ENCODE measurements at regions not wholly inside any gene's neighbourhood (a gene's known extent, or its start where the extent isn't known, plus 50 kb on each side); places are given as distances from the start of the nearest gene placed in this dataset.
"Not testable (repeated sequence)": the region's sequence is repeated elsewhere in the genome, so short reads cannot be mapped to it uniquely, and the experiment has no call there.

- FAIRE-seq, result no peak
These were observed 141.9 kb downstream of the PSAT1 start for GRCh38 chr9:78438780-78439179.

GRCh38 chr9:78439190-78439865 lies 142.4 kb downstream of the PSAT1 start:
- FAIRE-seq, result peak; percentile 55

DNA sequence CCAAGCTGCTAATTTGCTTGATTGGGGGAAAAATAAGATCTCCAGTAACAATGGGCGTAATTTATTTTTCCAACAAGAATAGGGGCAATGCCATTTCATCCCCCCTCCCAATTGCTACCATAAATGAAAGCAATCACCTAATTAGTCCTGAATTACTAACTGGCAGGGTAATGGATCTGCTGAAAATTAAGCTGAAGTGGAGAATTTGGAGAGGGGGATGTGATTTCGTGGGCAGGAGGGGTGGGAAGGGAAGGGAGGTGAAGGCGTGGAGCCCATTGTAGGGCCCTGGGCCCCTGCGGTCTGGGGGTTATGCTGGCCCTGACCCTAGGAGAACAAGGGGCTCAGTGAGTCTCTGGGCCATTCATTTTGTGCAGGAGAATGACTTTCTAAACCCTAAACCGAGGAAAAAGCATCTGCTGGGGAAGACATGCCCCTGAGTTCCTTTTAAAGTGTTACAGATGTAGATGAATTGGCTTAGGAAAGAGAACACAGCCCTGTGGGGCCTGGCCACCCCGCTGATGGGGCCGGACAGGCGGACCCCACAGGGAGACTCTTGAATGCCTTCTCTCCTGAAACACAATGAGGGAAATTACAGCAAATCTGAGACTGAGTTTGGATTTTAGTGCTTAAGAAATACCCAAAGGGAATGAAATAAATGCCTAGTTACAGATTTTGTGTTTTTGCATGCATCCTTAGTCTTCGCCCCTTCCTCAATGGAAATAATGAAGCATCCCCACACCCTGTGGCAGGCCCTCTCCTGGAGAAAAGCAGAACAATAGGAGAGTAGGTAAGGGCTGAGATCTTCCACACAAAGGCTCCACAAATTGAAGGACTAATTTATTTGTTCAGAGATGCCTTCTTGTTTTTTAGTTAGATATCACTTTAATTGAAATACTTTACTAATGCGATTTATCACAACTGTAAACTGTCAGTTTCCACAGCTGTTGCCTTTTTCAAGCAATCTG lies 143.2 kb downstream of the PSAT1 start:
- FAIRE-seq, result no peak

DNA sequence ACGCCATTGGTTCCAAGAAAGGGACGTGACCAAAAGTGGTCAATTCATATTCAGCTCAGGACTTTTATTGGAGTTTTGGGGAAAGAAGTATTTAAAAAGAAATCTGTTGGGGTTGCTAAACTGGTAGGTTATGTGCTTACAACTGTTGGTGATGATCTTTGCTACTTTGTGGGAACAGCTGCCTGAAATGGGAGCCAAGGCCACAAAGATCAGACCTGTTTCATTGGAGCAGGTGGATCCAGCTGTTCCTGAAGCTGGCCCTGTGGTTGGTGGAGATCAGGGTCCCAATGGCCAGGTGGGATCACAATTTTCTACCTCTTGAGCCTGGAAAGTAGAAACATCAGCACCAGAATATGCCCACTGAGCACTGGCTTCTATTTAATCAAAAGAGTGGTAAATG lies 144.5 kb downstream of the PSAT1 start:
- FAIRE-seq, result no peak

DNA sequence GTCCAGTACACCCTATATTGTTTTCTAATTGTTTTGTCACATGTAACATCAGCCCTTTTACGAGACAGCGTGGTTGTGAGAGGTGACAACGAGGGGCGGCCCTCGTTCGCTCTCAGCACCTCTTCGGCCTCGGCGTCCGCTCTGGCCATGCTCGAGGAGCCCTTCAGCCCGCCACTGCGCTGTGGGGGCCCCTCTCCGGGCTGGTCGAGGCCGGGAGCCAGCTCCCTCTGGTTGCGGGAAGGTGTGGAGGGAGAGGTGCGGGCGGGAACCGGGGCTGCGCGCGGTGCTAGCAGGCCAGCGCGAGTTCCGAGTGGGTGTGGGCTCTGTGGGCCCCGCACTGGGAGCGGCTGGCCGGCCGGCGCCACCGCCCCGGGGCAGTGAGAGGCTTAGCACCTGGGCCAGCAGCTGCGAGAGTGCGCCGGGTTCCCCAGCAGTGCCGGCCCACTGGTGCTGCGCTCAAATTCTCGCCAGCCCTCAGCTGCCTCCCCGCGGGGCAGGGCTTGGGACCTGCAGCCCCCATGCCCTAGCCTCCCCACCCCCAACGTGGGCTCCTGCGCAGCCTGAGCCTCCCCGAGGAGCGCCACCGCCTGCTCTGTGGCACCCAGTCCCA lies 145.0 kb downstream of the PSAT1 start:
- FAIRE-seq, result no peak

- FAIRE-seq, result not testable (repeated sequence)
These were observed 145.7 kb downstream of the PSAT1 start for GRCh38 chr9:78442577-78442976.

GRCh38 chr9:78443946-78444345 lies 147.0 kb downstream of the PSAT1 start:
- FAIRE-seq, result no peak

- FAIRE-seq, result no peak
These were observed 152.2 kb downstream of the PSAT1 start for GRCh38 chr9:78448960-78449673.

DNA sequence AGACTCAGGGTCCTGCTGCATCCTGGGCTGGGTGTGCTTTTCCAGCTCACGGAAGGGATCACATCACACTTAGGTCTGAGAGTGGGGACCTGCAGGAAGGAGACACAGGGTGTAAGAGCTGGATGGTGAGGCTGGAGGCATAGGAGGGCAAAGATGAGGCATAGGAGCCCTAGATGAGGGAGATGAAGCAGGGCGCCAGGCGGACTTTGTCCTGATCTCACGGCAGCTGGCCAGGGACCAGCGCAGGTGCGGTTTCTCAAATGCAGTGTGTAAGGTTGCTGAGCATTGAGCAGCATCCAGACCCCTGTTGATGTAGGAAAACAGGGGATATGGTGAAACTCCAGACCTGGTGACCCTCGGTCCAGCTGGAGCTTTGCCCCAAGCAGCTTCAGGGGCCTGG lies 156.5 kb downstream of the PSAT1 start:
- no peak for FAIRE-seq

GRCh38 chr9:78462611-78463010 lies 165.7 kb downstream of the PSAT1 start:
- FAIRE-seq, result no peak

DNA sequence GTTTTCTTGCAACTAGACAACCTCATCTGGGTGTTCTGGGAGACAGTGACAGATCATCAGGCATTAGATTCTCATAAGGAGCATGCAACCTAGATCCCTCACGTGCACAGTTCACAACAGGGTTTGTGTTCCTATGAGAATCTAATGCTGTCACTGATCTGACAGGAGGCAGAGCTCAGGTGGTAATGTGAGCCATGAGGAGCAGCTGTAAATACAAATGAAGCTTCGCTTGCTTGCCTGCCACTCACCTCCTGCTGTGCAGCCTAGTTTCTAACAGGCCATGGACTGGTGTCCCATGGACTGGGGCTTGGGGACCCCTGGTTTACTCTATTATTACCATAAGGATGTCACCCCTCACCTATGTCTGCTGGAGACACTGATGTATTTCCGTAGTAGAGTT lies 166.8 kb downstream of the PSAT1 start:
- FAIRE-seq, result no peak

- FAIRE-seq, result no peak
These were observed 171.3 kb downstream of the PSAT1 start for GRCh38 chr9:78468231-78468630.

DNA sequence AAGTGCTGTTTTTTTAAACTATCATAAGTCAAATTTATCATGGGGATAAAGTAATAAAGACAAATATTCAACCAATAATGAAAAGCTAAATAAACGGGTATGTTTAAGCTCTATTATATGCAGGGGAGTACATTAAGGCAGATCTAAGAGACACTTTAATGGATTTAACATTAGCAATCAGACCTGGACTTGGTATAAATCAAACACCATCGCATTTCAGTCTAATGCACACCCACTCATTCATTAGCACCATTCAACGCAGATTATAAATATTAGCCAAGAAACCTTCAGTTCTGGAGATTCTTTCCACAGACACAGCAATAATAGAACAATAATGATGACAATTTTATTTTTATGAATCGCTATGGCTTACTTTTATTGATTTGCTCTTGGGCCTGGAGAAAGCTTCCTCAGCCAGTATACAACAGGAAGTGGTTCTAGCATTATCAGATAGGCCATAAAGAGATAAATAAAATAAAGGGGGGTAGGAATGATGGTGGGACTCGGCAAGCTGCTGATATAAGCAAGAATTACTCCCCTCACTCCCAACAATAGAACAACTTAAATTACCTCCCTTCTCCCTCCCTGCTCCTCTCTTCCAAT lies 172.2 kb downstream of the PSAT1 start:
- FAIRE-seq, result no peak

DNA sequence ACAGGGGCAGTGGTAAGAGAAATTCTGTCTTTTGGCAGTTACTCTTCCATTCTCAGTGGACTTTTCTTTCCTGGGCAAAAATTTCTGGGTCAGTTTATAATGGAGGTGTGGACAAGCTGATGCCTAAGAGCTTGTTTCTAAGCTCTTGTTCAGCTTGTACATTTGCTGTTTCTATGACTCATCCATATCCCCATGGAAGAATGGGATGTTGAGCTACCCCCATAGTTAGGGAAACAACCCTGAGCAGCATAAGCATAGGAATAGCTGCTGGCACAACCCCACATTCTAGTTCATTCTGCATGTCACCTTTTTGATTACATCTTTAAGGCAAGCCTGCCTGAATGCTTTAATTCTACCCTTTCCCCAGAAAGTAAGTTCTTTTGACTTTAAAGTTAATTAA lies 173.3 kb downstream of the PSAT1 start:
- no peak for FAIRE-seq

- FAIRE-seq, result no peak
These were observed 173.8 kb downstream of the PSAT1 start for GRCh38 chr9:78470741-78471140.

- FAIRE-seq, result no peak
These were observed 175.2 kb downstream of the PSAT1 start for GRCh38 chr9:78472111-78472510.

DNA sequence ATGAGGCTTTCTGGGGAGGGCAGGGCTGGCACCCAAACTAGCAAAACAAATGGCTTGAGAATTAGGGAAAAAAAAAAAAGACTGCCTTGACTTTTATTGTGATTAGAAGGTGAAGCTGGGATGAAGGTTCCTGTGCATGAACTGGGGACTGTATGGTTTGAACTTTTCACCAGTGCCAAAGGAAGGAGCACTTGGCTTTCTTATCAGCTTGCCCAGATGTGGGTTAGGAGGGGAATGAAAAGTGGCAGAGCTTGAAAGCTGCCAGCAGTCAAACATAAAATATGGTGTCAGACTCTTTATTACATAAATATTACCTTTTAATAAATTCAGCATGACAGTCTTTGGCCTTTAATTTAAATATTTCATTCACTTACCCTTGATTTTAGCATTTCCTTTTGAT lies 182.5 kb downstream of the PSAT1 start:
- FAIRE-seq, result no peak

- no peak for FAIRE-seq
These were observed 189.7 kb downstream of the PSAT1 start for GRCh38 chr9:78486661-78487060.

GRCh38 chr9:78490231-78490630 lies 193.3 kb downstream of the PSAT1 start:
- FAIRE-seq, result no peak

- no peak for FAIRE-seq
These were observed 194.5 kb downstream of the PSAT1 start for GRCh38 chr9:78491402-78491801.

GRCh38 chr9:78493166-78493742 lies 196.3 kb downstream of the PSAT1 start:
- FAIRE-seq, result no peak

DNA sequence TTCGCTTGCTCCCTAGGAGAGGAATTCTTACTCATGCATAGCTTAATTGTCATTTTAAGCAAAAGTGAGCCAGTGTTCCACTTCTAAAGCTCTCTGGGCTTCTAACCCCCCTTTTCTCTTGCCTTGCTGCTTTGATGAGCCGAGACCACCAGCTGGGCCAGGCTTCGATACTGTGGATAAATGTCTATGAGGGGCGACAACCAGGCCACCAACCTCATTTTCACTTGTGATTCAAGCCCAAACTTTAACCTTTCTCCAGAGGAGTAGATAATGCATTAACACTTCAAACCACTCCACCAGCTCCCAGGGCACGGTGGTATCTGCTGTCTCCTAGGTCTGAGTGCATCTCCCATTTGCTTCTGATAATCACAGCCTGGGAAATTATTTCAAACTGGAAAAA lies 205.6 kb downstream of the PSAT1 start:
- no peak for FAIRE-seq

Data from endometrium (tissue), 2 donors.